ENCODE measurements at regions not wholly inside any gene's neighbourhood (a gene's known extent, or its start where the extent isn't known, plus 50 kb on each side); places are given as distances from the start of the nearest gene placed in this dataset.
A peak's percentile ranks its signal among the peaks of the same experiment; 100 is the strongest.

- no peak for DNase-seq
Observed at GRCh38 chr4:177699365-177700213, 257.4 kb upstream of the AGA start.

GRCh38 chr4:177706916-177707315 is 264.7 kb upstream of the AGA start:
- no peak for DNase-seq

- DNase-seq: no peak
Observed at GRCh38 chr4:177713454-177713853, 271.2 kb upstream of the AGA start.

- no peak for DNase-seq
Observed at GRCh38 chr4:177717407-177717806, 275.2 kb upstream of the AGA start.

- no peak for DNase-seq
Observed at GRCh38 chr4:177718514-177718913, 276.3 kb upstream of the AGA start.

- no peak for DNase-seq
Observed at GRCh38 chr4:177726111-177726510, 283.9 kb upstream of the AGA start.

- no peak for DNase-seq
Observed at GRCh38 chr4:177728361-177729152, 286.3 kb upstream of the AGA start.

GRCh38 chr4:177729681-177730080 is 287.4 kb upstream of the AGA start:
- DNase-seq: no peak

- DNase-seq: no peak
Observed at GRCh38 chr4:177737387-177737940, 295.2 kb upstream of the AGA start.

GRCh38 chr4:177740563-177740962 is 298.3 kb upstream of the AGA start:
- DNase-seq: peak; percentile 40

- DNase-seq: no peak
Observed at GRCh38 chr4:177759729-177760128, 317.5 kb upstream of the AGA start.

GRCh38 chr4:177761692-177762091 is 319.5 kb upstream of the AGA start:
- no peak for DNase-seq

GRCh38 chr4:177769155-177769554 is 326.9 kb upstream of the AGA start:
- no peak for DNase-seq

GRCh38 chr4:177770776-177771175 is 328.5 kb upstream of the AGA start:
- DNase-seq: no peak

GRCh38 chr4:177771645-177772044 is 329.4 kb upstream of the AGA start:
- no peak for DNase-seq

- no peak for DNase-seq
Observed at GRCh38 chr4:177778623-177779022, 336.4 kb upstream of the AGA start.

GRCh38 chr4:177785000-177785399 is 342.8 kb upstream of the AGA start:
- no peak for DNase-seq

- DNase-seq: no peak
Observed at GRCh38 chr4:177789610-177790009, 347.4 kb upstream of the AGA start.

- DNase-seq: no peak
Observed at GRCh38 chr4:177791188-177791587, 349.0 kb upstream of the AGA start.

GRCh38 chr4:177796841-177797240 is 354.6 kb upstream of the AGA start:
- DNase-seq: no peak

GRCh38 chr4:177798161-177798560 is 355.9 kb upstream of the AGA start:
- no peak for DNase-seq

- DNase-seq: no peak
Observed at GRCh38 chr4:177802162-177802561, 359.9 kb upstream of the AGA start.

- no peak for DNase-seq
Observed at GRCh38 chr4:177802661-177803060, 360.4 kb upstream of the AGA start.

GRCh38 chr4:177803151-177803550 is 360.9 kb upstream of the AGA start:
- DNase-seq: no peak

All from activated CD4-positive, alpha-beta T cell treated with anti-CD3 and anti-CD28 coated beads, Interleukin-2, amount 50 U/mL, for 16 hours (primary cell).